ENCODE measurements at regions not wholly inside any gene's neighbourhood (a gene's known extent, or its start where the extent isn't known, plus 50 kb on each side); places are given as distances from the start of the nearest gene placed in this dataset.
A peak's percentile ranks its signal among the peaks of the same experiment; 100 is the strongest.

DNA sequence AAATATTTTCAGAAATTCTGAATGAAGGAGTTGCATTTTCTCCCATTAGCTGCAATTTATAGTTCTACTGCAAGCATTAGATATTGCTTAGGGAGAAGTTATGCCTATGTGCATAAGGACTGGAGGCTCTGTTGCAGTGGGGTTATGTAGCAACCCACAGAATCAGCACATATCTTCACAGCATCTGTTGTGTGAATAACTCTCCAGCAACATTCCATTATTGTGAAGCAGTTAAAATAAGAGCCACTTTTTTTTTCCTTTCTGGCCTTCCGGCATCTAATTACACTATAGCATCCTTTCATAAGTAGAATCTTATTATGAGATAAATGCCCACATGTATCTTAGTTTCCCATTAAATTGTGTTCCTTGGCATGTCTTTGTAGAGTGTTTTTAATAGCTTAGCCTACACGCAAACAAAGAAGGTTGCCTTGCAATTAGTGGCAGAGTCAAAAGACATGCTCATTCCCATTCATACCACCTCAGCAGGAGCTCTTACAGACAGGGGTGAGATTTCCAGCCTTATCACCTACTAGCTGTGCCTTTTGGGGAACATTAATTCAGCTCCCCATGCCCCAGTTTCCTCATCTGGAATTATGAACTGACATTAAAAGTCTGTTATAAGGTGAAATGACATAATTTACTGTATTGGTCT lies 596.0 kb upstream of the GOT2 start:
- no peak for DNase-seq (ENCODE audit: low read depth)

DNA sequence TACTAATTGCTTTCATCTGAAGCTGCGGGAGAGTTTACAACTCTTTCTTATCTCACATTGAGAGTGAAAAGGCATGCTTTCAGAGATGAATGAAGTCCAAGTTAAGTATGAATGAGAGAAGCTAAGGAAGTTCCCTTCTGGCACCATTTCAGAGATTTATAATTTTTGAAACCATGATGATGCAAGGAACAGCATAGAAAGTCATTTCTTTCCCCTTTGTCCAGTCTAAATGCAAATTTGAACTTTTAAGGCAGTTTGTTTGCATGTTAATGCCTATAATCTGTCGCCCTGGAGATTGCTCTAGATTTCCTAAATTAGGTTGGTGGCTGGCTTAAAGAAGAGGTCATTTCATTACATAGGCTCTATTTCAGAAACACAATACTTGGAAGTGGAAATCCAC lies 594.8 kb upstream of the GOT2 start:
- DNase-seq (ENCODE audit: low read depth): no peak

DNA sequence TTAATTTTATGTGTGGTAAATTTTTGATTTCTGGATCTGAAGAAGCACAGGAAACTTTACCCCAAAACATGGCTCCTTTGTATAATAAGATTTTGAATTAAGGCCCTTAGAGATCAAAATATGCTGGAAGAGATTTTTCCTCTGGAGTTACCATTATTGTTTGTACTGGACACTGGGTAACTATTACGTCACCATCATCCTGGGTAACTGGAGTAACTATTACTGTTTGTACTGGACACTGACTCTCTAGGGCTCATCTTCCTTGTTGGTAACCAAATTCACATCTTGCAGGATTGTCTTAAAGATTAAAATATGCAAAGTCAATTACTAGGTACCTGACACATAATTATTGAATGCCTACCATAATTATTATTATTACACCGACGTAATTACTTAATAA lies 593.8 kb upstream of the GOT2 start:
- DNase-seq (ENCODE audit: low read depth): no peak

DNA sequence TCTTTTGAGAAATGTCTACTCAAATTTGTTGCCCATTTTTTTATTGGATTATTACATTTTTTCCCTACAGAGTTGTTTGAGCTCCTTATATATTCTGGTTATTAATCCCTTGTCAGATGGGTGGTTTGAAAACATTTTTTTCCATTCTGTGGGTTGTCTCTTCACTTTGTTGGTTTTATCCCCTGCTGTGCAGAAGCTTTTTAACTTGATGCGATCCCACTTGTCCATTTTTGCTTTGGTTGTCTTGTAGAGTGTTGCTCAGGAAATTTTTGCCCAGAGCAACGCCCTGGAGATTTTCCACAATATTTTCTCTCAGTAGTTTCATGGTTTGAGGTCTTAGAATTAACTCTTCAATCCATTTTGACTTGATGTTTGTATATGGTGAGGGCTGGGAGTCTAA lies 592.8 kb upstream of the GOT2 start:
- no peak for DNase-seq (ENCODE audit: low read depth)

DNA sequence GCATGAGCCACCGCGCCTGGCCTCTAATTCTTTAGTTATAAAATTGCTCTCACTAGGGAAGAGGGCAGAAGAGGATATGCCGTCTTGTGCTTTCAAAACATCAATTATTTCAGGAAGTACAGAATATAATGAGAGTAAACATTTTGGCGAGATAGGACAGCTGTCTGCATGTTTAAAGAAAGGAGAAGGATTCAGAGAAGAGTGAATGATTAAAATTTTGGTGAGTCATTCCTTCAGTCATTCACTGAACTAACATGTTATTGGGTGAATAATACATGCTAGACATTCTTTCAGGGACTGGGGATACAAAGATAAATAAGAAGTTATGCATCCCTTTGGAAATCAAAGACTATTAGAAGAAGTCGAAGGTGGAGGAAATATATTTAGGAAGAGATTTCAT lies 590.3 kb upstream of the GOT2 start:
- no peak for DNase-seq (ENCODE audit: low read depth)

DNA sequence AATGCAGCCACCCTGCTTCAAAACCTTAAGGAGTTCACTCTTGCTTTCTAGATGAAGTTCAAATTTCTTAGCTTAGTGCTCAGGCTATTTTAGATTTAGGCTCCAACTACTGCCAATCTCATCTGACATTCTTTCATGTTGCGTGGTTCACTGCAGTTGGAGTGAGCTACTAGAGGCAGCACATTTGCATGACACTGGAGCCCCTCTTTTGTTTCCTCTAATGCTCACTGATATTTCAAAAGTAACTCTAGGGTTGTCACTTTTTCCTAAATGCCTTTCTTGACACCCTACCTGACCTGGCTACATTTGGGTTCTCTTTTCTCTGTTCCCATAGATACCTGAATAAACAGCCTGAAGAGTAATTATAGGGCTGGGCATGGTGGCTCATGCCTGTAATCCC lies 586.5 kb upstream of the GOT2 start:
- DNase-seq (ENCODE audit: low read depth): no peak

DNA sequence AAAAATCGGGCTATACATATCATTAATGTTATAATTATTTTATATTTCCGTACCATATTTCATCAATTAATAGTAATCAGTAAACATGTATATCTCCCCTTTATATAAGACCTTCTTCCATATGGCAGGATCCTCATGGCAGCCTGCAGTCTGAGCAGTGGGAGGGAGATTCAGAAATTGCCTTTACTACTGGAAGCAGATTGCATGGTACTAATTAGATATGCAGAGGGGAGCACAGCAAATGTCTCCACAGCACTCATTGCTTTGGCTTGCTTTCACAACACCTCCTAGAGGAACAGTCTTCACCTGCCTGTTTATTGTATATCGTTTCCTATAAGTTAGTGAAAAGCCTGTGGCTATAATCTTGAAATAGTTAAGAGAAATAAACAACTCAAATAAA lies 585.8 kb upstream of the GOT2 start:
- DNase-seq (ENCODE audit: low read depth): no peak

DNA sequence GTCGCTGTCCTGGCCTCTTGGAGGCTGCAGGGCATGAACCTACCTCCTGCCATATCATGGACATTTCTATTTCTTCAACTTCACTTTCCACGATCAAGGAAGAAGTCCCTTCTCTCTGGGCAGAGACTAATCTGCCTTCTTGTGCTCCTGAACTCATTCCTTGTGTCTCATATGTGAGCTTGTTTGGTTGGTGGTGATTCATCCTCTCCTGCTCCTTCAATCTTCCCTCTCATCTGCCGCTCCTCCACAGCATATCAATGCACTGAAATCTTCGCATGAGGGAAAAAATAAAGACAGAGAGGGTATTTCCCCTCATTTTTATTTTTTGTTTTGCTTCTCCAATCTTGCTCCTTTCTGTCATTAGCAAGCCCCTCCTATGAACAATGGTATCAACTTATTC lies 571.7 kb upstream of the GOT2 start:
- no peak for DNase-seq (ENCODE audit: low read depth)

DNA sequence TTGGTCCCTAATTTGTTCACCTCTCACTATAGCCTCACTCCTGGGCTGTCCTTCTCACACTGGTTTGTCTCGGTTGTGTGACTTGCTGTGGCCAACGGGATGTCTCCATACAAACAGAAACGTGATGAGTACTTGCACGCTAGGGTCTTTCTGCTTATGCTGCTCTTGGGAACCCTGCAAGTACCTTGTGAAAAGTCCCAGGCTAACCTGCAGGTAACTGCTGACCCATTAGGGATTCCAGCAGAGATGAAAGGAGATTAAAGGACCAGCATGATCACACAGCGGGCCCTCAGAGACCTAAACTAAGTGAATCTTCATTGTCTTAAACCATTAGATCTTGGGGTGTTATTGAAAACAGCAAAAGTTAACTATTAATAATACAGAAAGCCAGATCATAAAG lies 562.8 kb upstream of the GOT2 start:
- no peak for DNase-seq (ENCODE audit: low read depth)

DNA sequence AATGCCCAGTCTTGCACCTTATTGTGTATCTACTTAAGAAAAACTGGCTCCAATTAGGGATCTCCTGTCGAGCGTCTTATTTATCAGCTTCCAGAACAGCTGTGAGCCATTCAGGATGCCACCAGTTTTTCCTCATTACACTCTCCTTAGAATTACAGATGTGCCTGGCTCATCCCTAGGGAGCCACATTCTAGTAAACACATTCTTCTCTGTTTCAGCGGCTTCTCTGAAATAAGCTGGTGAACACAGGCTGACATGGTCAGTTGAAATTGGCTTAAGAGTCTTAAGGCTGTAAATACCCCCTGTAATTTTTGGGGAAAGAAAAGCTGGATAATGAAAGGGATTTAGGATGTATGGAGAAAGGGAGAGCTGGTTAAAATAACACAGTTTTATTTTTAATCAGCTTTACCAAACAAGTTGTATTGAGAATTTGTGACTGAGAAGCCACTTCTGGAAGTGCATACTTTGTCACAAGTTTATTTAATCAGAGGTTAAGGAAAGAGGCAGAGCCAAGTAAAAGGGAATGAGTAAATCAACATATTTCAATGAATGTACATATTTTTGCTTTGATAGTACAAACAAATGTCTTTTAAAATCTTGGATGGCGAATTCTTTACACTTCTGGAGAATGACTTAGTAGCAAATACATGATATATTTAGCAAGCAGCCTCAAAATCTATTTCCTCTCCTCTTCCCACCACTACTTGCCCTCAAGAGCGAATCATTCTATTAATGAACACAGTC lies 562.0 kb upstream of the GOT2 start:
- no peak for DNase-seq (ENCODE audit: low read depth)

DNA sequence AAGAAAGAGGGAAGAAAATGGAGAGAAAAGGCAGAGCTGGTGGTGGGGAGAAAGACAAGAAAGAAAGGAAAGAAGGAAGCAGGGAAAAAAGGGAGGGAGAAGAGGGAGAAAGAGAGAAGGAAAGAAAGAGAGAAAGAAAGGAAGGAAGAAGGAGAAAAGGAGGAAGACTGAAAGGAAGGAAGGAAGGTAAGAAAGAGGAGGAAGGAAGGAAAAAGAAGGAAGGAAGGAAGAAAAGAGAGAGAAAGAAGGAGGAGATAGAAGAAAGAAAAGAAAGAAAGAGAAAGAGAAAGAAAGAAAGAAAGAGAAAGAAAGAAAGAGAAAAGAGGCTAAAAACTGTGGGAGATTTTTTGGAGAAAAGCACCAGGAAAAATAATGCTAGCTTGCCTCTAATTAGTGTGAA lies 561.4 kb upstream of the GOT2 start:
- no peak for DNase-seq (ENCODE audit: low read depth)

DNA sequence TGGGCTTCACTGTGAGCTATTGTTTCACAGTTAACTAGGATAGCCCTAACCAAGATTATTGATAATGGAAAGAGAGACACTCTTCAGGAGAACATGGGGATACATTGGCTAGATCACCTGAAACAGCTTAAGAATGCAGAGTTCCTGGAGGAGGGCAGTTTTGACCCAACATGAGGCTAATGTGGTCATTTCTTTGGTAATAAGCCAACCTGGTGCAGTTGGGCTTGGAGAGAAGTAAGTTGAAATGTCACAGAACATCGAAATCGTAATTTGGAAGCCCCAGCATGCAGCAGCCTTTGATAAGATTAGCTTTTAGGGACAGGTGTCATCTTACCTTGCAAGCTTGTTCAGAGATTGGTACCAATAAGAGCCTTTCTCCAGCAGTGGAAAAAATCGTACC lies 556.6 kb upstream of the GOT2 start:
- no peak for DNase-seq (ENCODE audit: low read depth)

DNA sequence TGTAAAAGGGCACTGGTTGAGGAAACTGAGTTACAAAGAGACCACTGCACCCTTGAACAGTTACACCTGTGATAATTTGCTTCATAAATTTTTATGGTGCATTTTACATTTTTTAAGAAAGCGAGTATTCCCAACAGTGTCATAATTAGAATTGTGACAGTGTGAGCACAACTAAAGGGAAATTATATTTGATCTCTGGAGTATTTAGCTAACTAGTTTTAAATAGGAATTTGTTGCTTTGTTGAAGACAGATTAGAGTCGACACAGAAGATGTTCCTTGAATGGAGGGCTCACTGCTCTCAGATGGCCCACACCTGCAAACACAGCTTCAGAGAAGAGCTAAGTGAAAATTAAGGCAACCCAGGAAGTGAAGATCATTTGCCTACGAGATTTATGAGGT lies 555.0 kb upstream of the GOT2 start:
- no peak for DNase-seq (ENCODE audit: low read depth)

DNA sequence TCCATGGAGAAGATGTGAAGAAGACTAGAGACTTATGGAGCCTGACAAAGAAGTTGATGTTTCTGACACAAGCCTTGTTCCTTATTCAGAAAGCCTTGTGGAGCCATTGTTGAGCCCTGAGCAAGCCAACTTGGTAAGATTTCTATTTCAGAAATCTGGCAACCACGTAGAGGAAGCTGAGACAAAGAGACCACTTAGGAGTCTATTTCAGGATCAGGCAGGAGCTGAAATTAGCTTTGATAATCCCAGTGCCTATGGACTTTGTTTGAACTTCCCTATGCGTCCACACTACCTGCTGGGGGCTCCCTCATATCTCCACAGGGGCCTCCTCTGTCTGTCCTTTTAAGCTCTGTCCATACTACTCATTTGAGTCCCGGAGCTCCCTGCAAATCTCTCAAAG lies 540.0 kb upstream of the GOT2 start:
- no peak for DNase-seq (ENCODE audit: low read depth)

DNA sequence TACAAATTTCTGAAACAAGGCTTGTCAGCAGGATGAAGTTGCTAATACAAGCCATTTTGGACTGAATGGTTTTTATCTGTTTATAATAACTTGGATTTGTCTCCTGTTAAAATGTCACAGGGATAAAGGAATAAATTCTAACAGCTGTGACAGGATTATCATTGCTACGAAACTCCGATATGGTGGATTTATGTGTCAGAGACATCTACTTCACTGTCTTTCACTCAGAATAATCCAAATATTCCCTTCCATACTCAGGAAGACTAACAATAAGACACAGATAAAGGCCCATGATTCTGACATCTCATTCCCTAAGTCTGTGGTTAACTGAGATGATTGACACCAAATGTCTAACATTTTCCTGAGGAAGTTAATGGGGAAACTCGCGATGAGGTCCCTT lies 529.8 kb upstream of the GOT2 start:
- no peak for DNase-seq (ENCODE audit: low read depth)

DNA sequence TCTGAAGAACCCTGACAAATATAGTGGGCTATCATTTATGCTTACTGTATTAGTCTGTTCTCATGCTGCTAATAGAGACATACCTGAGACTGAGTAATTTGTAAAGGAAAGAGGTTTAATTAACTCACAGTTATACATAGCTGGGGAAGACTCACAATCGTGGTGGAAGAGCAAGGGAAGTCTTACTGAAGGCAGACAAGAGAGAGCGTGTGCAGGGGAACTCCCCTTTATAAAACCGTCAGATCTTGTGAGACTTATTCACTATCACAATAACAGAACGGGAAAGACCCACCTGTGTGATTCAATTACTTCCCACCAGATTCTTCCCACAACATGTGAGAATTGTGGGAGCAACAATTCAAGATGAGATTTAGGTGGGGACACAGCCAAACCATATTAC lies 526.8 kb upstream of the GOT2 start:
- DNase-seq (ENCODE audit: low read depth): no peak

DNA sequence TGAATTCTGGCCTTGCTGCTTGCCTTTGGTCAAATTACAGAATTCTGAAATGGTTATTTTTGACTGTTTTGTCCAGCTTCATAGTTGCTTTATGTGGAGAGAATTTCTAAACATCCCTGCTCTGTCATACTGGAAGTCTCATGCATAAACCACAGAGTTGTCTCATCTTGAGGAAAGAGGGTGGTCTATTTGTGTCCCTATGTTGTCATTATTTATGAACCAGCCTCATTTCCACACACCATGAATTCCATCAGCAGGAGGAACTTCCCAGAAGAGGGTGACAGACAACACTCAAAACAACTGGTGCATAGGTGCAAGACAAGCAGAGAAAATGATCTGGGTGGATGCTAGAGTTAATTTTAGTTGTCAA lies 525.8 kb upstream of the GOT2 start:
- DNase-seq (ENCODE audit: low read depth): no peak

DNA sequence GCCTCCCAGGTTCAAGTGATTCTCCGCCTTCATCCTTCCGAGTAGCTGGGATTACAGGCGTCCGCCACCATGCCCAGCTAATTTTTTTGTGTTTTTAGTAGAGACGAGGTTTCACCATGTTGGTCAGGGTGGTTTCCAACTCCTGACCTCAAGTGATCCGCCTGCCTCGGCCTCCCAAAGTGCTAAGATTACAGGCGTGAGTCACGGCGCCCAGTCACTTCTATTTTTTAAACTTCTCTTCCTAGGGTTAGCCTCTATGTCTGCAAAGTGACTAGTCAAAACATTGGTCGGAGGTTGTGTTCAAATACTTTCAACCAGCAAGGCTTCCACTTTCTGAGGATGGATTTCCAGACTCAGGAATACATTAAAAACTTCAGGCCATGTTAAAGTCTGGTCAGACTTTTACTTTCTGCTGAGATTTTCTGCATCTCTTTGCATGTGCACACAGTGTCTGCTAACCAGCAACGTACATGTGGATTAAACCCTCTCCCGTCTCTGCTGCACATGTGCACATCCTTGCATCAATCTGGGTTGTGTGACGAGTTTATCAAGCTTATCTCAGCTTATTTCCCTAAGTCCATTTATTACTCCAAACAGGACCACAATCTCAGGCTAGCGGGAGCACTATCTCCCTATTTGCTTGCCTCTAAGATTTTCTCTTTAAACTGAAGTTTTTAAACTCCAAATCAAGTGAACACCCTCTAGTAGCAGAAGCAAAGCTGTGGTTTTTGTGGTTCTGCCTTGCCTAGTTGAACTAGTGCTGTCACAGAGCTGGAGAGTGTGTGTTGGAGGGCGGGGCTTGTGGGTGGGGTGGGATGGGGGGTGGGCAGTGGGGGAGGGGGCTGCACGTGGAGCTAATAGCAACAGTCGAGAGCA lies 525.2 kb upstream of the GOT2 start:
- DNase-seq (ENCODE audit: low read depth): peak; percentile 3

DNA sequence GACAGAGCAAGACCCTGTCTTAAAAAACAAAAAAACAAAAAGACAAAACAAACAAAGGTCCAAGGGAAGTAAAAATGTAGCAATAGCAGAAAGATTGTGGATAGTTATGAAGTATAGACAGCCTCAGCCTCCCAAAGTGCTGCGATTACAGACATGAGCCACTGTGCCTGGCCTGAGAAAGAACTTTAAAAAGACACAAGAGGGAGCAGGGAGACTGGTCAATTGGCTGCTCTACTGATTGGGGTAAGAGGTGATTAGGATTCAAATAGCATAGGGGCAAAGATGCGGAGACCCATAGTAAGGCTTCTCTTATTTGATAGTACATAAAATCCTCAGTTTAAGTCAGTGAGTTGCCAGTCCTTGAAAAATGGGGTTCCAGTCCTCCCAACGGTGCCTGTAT lies 518.2 kb upstream of the GOT2 start:
- DNase-seq (ENCODE audit: low read depth): no peak

DNA sequence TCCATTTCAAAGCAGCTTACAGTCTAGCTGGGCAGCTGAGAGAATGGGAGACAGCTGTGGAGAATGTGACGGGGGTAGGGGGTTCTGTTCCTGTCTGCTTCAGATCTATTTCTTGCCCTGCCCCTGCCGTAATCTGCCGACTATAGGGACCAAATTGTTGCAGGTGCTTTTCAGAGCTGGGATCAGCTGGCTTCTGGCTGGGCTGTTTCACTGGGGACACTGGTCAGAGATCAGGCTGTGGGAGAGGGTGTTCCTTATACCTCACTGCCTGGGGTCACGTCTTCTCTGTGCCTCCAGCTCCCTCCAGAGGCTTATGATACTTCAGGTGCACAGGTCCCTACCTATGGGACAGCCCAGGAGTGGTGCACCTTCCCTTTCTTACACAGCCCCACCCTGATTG lies 514.9 kb upstream of the GOT2 start:
- no peak for DNase-seq (ENCODE audit: low read depth)

DNA sequence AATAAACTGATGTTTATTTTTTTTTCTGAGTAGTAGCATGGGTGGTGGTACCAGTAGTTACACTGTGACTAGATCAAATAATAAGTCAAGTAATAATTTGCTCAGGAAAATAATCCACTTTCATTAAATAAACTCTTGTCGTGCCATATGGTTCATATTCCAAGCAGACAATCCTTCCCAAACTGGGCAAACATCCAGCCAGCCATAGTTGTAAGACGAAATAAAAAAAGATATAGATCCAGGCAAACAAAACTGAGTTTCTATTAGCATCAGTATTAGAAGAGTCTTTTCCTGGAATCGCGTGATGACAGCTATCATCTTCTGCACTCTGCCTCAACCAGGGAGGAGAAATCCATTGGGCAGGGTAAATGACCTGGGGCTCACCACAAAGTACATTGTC lies 508.4 kb upstream of the GOT2 start:
- DNase-seq (ENCODE audit: low read depth): peak; percentile 3

DNA sequence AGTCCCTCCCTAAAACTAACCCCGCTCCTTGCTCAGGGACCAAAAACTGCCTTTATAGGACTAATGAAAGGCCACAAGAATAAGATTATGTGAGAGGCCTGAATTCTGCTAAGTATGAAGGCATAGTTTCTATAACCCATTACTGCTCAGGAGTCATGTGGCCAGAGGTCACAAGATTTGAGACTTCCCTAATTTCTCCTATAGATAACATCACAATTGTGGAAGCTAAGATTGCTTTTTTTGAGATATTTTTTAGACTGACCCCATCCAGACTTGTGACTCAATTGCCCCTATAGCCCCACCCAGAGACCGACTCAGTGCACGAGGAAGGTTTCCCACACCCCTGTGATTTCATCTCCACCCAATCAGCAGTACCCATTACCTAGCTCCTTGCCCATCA lies 504.1 kb upstream of the GOT2 start:
- DNase-seq (ENCODE audit: low read depth): no peak

DNA sequence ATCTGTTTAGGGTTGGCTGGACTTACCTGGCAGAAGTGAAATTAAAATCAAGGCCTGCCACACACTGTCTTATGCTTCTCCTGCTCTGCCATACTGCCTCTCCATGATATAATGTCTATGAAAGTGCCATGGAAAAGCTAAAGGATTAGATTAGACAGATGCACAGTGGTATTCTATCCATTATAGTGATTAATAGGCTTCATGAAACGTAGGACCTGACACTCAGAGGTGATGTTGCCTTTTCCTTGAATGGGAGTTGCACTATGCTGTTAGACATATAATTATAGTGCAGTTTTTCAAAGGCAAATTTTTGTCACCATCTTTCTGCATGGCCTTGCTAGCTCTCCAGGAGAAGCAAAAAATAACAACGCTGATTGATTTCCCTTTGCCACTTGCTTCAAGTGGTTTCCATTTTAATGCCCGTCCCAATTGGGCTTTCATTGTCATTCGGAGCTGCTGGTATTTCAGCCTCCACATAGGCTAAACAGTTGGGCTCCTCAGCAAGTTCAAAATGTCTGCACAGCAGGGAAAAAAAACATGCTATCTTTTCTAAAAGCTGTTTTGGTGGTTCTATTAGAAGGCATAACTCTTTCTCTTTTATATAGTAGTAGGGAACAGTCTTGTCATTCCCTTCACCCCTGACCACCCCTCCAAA lies 502.8 kb upstream of the GOT2 start:
- no peak for DNase-seq (ENCODE audit: low read depth)
